Cardiac muscle cell (in vitro differentiated cells and primary cell): ENCODE measurements at regions not wholly inside any gene's neighbourhood (a gene's known extent, or its start where the extent isn't known, plus 50 kb on each side); places are given as distances from the start of the nearest gene placed in this dataset.

ENCODE experiments used
- DNase-seq, 2 donors: peaks; one replicate each; pipeline versions ENCODE4 v3.0.0 to v3.0.0-alpha.2; 2010 to 2017; ENCODE audit warnings: low read depth in 1 of 2, low spot score in 1 of 2
- H3K27ac ChIP-seq: fragments of 200-600 bp; sonication (generic); 2 replicates; pipeline ENCODE4 v1.5.1; 2016
- H3K27me3 ChIP-seq: fragments of 200-600 bp; sonication (generic); 2 replicates; pipeline ENCODE4 v1.6.0; 2016; ENCODE audit warnings: control low read depth
- H3K36me3 ChIP-seq: fragments of 200-600 bp; sonication (generic); 2 replicates; pipeline ENCODE4 v1.5.1; 2016; ENCODE audit warnings: control low read depth
- H3K4me1 ChIP-seq: fragments of 200-600 bp; sonication (generic); 2 replicates; pipeline ENCODE4 v1.8.1; 2017; ENCODE audit warnings: low read depth, mild to moderate bottlenecking, mixed run types
- H3K4me3 ChIP-seq: fragments of 200-600 bp; sonication (generic); 2 replicates; pipeline ENCODE4 v1.5.1; 2016; ENCODE audit warnings: mild to moderate bottlenecking
- H3K9me3 ChIP-seq: fragments of 200-600 bp; sonication (generic); 2 replicates; pipeline ENCODE4 v1.5.1; 2017; ENCODE audit warnings: low read depth, mild to moderate bottlenecking, control low read depth
- CTCF ChIP-seq: IDR thresholded peaks from 2 replicates; pipeline ENCODE4 v1.5.1; 2012; ENCODE audit warnings: low read depth, mild to moderate bottlenecking, low read length

GRCh38 chr2:18467749-18468360, 92.6 kb downstream of the RDH14 start:
- DNase-seq: peak in 1 of 2 donors; percentile 35

GRCh38 chr2:18465979-18466378, 94.5 kb downstream of the RDH14 start:
- H3K4me1 ChIP-seq: no peaks in the 10 kb centered on the region
- TF ChIP-seq CTCF: no peak
- no peaks in the 10 kb centered on the region for H3K36me3 ChIP-seq
- no peak for DNase-seq
- H3K4me3 ChIP-seq: no peak overlapping the region
- H3K27ac ChIP-seq: no peak overlapping the region
- H3K9me3 ChIP-seq: no peaks in the 10 kb centered on the region
- no peaks in the 10 kb centered on the region for H3K27me3 ChIP-seq

More at GRCh38 chr2:18467749-18468360, 92.6 kb downstream of the RDH14 start:
- H3K27me3 ChIP-seq: no peaks in the 10 kb centered on the region
- H3K4me1 ChIP-seq: no peaks in the 10 kb centered on the region
- H3K36me3 ChIP-seq: no peaks in the 10 kb centered on the region
- H3K9me3 ChIP-seq: no peaks in the 10 kb centered on the region
- TF ChIP-seq CTCF: no peak
- H3K27ac ChIP-seq: no peak overlapping the region
- no peak overlapping the region for H3K4me3 ChIP-seq

GRCh38 chr2:18464913-18465312, 95.5 kb downstream of the RDH14 start:
- no peaks in the 10 kb centered on the region for H3K9me3 ChIP-seq
- no peaks in the 10 kb centered on the region for H3K27me3 ChIP-seq
- DNase-seq: no peak
- no peak for TF ChIP-seq CTCF
- H3K36me3 ChIP-seq: no peaks in the 10 kb centered on the region
- H3K4me3 ChIP-seq: no peak overlapping the region
- H3K4me1 ChIP-seq: no peaks in the 10 kb centered on the region
- H3K27ac ChIP-seq: no peak overlapping the region

GRCh38 chr2:18456026-18456425, 104.4 kb downstream of the RDH14 start:
- H3K4me1 ChIP-seq: no peaks in the 10 kb centered on the region
- DNase-seq: no peak
- no peaks in the 10 kb centered on the region for H3K27me3 ChIP-seq
- H3K27ac ChIP-seq: no peak overlapping the region
- H3K9me3 ChIP-seq: no peaks in the 10 kb centered on the region
- no peak for TF ChIP-seq CTCF
- no peak overlapping the region for H3K4me3 ChIP-seq
- H3K36me3 ChIP-seq: no peaks in the 10 kb centered on the region

GRCh38 chr2:18455236-18455862, 105.1 kb downstream of the RDH14 start:
- H3K4me3 ChIP-seq: no peak overlapping the region
- no peak overlapping the region for H3K27ac ChIP-seq

More at GRCh38 chr2:18455236-18455862, 105.1 kb downstream of the RDH14 start:
- peak; percentile 50 for TF ChIP-seq CTCF
- Histone ChIP-seq H3K9me3 (no peaks in the 10 kb centered on the region), H3K4me1 (no peaks in the 10 kb centered on the region), H3K27me3 (no peaks in the 10 kb centered on the region), H3K36me3 (no peaks in the 10 kb centered on the region)
- DNase-seq: peak; percentile 40 to 70
